OCI-M1 (cell line): ENCODE measurements at regions not wholly inside any gene's neighbourhood (a gene's known extent, or its start where the extent isn't known, plus 50 kb on each side); places are given as distances from the start of the nearest gene placed in this dataset.
"Not testable (repeated sequence)": the region's sequence is repeated elsewhere in the genome, so short reads cannot be mapped to it uniquely, and the experiment has no call there.

Experiments
- DNase-seq: peaks from one replicate; lab custom pipeline; 2025; lab: John Stamatoyannopoulos, UW

GRCh38 chr6:14598017-14598864, 480.7 kb downstream of the CD83 start:
- DNase-seq, result no peak

GRCh38 chr6:14600306-14600705, 482.7 kb downstream of the CD83 start:
- DNase-seq, result not testable (repeated sequence)

- DNase-seq, result no peak
These were observed 483.9 kb downstream of the CD83 start for GRCh38 chr6:14601490-14601889.

- DNase-seq, result no peak
These were observed 488.8 kb downstream of the CD83 start for GRCh38 chr6:14606353-14606752.

- no peak for DNase-seq
These were observed 492.6 kb downstream of the CD83 start for GRCh38 chr6:14610141-14610540.

GRCh38 chr6:14612016-14612980, 494.7 kb downstream of the CD83 start:
- DNase-seq, result no peak

- no peak for DNase-seq
These were observed 497.1 kb downstream of the CD83 start for GRCh38 chr6:14614631-14615030.

GRCh38 chr6:14616656-14617055, 499.1 kb downstream of the CD83 start:
- no peak for DNase-seq

GRCh38 chr6:14618759-14619418, 501.3 kb downstream of the CD83 start:
- peak; percentile 49 for DNase-seq

GRCh38 chr6:14619419-14619781, 501.8 kb downstream of the CD83 start:
- DNase-seq, result no peak

- DNase-seq, result no peak
These were observed 502.9 kb downstream of the CD83 start for GRCh38 chr6:14620522-14620921.

GRCh38 chr6:14621518-14621917, 503.9 kb downstream of the CD83 start:
- no peak for DNase-seq

- DNase-seq, result no peak
These were observed 504.5 kb downstream of the CD83 start for GRCh38 chr6:14622085-14622484.

GRCh38 chr6:14622909-14623505, 505.4 kb downstream of the CD83 start:
- DNase-seq, result no peak

GRCh38 chr6:14625173-14625895, 507.8 kb downstream of the CD83 start:
- DNase-seq, result no peak

- no peak for DNase-seq
These were observed 509.0 kb downstream of the CD83 start for GRCh38 chr6:14626556-14626955.

GRCh38 chr6:14630016-14630415, 512.4 kb downstream of the CD83 start:
- no peak for DNase-seq

- DNase-seq, result no peak
These were observed 515.9 kb downstream of the CD83 start for GRCh38 chr6:14633479-14633878.

- DNase-seq, result no peak
These were observed 516.5 kb downstream of the CD83 start for GRCh38 chr6:14634072-14634471.

GRCh38 chr6:14635195-14635594, 517.6 kb downstream of the CD83 start:
- DNase-seq, result no peak

- peak; percentile 46 for DNase-seq
These were observed 518.5 kb downstream of the CD83 start for GRCh38 chr6:14635934-14636591.
